HepG2 (cell line): ENCODE measurements at regions not wholly inside any gene's neighbourhood (a gene's known extent, or its start where the extent isn't known, plus 50 kb on each side); places are given as distances from the start of the nearest gene placed in this dataset.
A peak's percentile ranks its signal among the peaks of the same experiment; 100 is the strongest.

Experiments used
- ATAC-seq: fragments of 200-7000 bp; cut with Tn5 transposase; 3 replicates; pipeline ENCODE4 v1.9.1; 2020; ENCODE audit warnings: mild to moderate bottlenecking, moderate library complexity
- BruUV-seq: library from RNA; stranded (reverse); fragments of 400-500 nt; replicated peaks from 2 replicates; lab custom pipeline; 2021; lab: Mats Ljungman, UMichigan
- CTCF ChIA-PET: fragments of 300-600 bp; formaldehyde crosslinking; extraction: SDS; loops from one replicate; lab custom pipeline; 2021; ENCODE audit warnings: low total read pairs, inconsistent platforms, low intra/inter-chr PET ratio; lab: Yijun Ruan, JAX
- POLR2A ChIA-PET: fragments of 350-600 bp; sonication (Branson Sonifier 250); formaldehyde crosslinking; loops from one replicate; lab custom pipeline; 2020; ENCODE audit warnings: antibody characterized with exemption, inconsistent platforms; lab: Yijun Ruan, JAX
- DNase-seq: peaks from one replicate; pipeline ENCODE4 v3.0.0-alpha.2; 2015; ENCODE audit warnings: low spot score
- FAIRE-seq: peaks from 3 replicates; lab custom pipeline; 2011; peaks lifted over from hg19 to GRCh38; lab: Jason Lieb, UNC
- H2AFZ ChIP-seq: one replicate; pipeline ENCODE4 v1.6.1; 2011; ENCODE audit warnings: low read length, inconsistent platforms
- H3K27ac ChIP-seq: fragments of 300-600 bp; 3 replicates; pipeline ENCODE4 v1.8.0; 2011; ENCODE audit warnings: mixed run types, mild to moderate bottlenecking, mixed read lengths, low read length, inconsistent platforms; ENCODE audit not compliant: insufficient read depth; ENCODE audit errors: extremely low read length
- H3K27me3 ChIP-seq, 2 experiments: fragments of 200-600 bp in 1 of 2; 2 replicates in 1 of 2; 3 replicates in 1 of 2; pipeline versions ENCODE4 v1.6.0 to v1.8.0; 2011; ENCODE audit warnings: low read length in 2 of 2, mild to moderate bottlenecking in 2 of 2, moderate library complexity in 2 of 2, inconsistent platforms in 1 of 2; ENCODE audit not compliant: insufficient read depth in 2 of 2, control insufficient read depth in 1 of 2
- H3K36me3 ChIP-seq, 2 experiments: fragments of 200-600 bp in 1 of 2; replicated peaks in 1 of 2; 2 replicates in 1 of 2; 3 replicates in 1 of 2; pipeline versions ENCODE4 v1.5.1 to v1.8.0; 2011; ENCODE audit warnings: low read length in 2 of 2, inconsistent platforms in 1 of 2; ENCODE audit not compliant: insufficient read depth in 2 of 2, control insufficient read depth in 1 of 2
- H3K4me1 ChIP-seq: 2 replicates; pipeline ENCODE4 v1.5.1; 2012; ENCODE audit warnings: low read length, inconsistent platforms; ENCODE audit not compliant: insufficient read depth
- H3K4me2 ChIP-seq: 2 replicates; pipeline ENCODE4 v1.6.0; 2011; ENCODE audit warnings: low read depth, low read length, inconsistent platforms
- H3K4me3 ChIP-seq, 3 experiments: fragments of 200-600 bp in 1 of 3; sonication (generic), shearing (Covaris generic) in 1 of 3; replicated peaks in 1 of 3; 2 replicates each; pipeline ENCODE4 v1.5.1; 2011 to 2016; ENCODE audit warnings: low read length in 3 of 3, inconsistent platforms in 2 of 3, low read depth in 2 of 3, mild to moderate bottlenecking in 2 of 3, control low read depth in 1 of 3, mixed read lengths in 1 of 3; ENCODE audit not compliant: insufficient read depth in 1 of 3
- H3K79me2 ChIP-seq: one replicate; pipeline ENCODE4 v1.6.1; 2011; ENCODE audit warnings: low read length, inconsistent platforms; ENCODE audit not compliant: insufficient read depth
- H3K9ac ChIP-seq: 2 replicates; pipeline ENCODE4 v1.6.0; 2011; ENCODE audit warnings: mild to moderate bottlenecking, low read depth, low read length, inconsistent platforms; ENCODE audit not compliant: insufficient read depth
- H3K9me3 ChIP-seq: 2 replicates; pipeline ENCODE4 v1.5.1; 2012; ENCODE audit warnings: mild to moderate bottlenecking, low read length
- H4K20me1 ChIP-seq: 2 replicates; pipeline ENCODE4 v1.6.0; 2011; ENCODE audit warnings: inconsistent platforms, mild to moderate bottlenecking, low read length, moderate library complexity; ENCODE audit not compliant: insufficient read depth
- ASH2L ChIP-seq: fragments of 300-600, 200-600 bp; sonication (generic); IDR thresholded peaks from 2 replicates; pipeline ENCODE4 v1.7.0; 2017; ENCODE audit warnings: low read depth, mild to moderate bottlenecking, moderate library complexity, mixed read lengths, low read length; ENCODE audit not compliant: insufficient read length
- ZNF281 ChIP-seq: sonication (generic); formaldehyde crosslinking; IDR thresholded peaks from 2 replicates; pipeline ENCODE4 v1.4.0; 2020; ENCODE audit warnings: missing genetic modification reagents, borderline replicate concordance
- ZNF619 ChIP-seq: sonication (generic); formaldehyde crosslinking; IDR thresholded peaks from 2 replicates; pipeline ENCODE4 v1.4.0; 2020; ENCODE audit warnings: mild to moderate bottlenecking, missing genetic modification reagents
- WGBS: methylation state at CpG from one replicate; pipeline ENCODE4 v1.1.6; 2017; ENCODE audit warnings: low lambda C conversion rate; 5-methylcytosine and 5-hydroxymethylcytosine counted together
- in situ Hi-C: cut with HindIII; loops from 2 replicates; pipeline ENCODE4 v1.10.0; 2017; ENCODE audit warnings: low pct_unique_long_range_greater_than_20kb; ENCODE audit not compliant: extremely low pct_ligation_motif_present
- intact Hi-C: fragments of 100-400 bp; cut with micrococcal nuclease; formaldehyde crosslinking; loops from one replicate; pipeline ENCODE4 v1.10.0; 2022; ENCODE audit not compliant: unreplicated experiment

GRCh38 chr15:93332168-93332553 is 243.2 kb upstream of the RGMA start (continued):
- no peak for TF ChIP-seq ASH2L

DNA sequence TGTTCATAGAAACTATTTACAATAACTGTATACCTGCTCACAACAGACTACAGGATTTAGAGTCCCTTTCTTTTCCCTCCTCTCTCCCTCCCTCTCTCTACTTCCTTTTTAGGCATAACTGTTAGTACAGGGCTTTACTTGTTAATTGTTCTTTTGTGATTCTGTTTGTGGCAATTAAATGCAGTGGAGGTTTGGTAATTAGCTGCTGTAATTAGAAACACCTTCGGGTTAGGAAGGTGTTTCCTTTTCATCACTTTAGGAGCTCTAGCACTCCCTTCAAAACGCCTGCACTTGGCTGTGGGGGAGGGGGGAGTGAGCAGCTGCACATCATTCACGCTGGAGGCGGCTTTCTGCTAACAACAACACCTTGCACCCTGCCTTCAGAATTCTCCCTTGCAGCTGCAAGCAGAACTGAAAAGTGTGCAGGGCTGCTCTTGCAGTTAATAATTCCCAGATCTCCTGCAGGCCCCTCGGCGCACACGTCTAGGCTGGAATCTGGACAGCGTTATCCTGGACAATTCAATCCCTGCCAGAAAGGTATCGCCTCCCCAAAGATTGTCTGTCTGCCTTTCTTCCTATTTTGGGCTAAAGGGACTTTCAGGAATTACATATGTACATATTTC is 242.6 kb upstream of the RGMA start:
- Histone ChIP-seq H3K9me3 (no peaks in the 10 kb centered on the region), H3K27me3 (no peaks in the 10 kb centered on the region; a peak in 2 of 5 replicates), H3K4me1 (peaks cover 14% of the 10 kb centered on the region; the same call in 1 of the 2 replicates), H2AFZ (no peak overlapping the region), H3K79me2 (no peaks in the 10 kb centered on the region), H3K36me3 (no peaks in the 10 kb centered on the region), H4K20me1 (no peaks in the 10 kb centered on the region), H3K4me3 (no peak overlapping the region), H3K9ac (no peak overlapping the region), H3K27ac (no peak overlapping the region), H3K4me2 (no peak overlapping the region)
- ChIA-PET CTCF (no interaction called here), POLR2A (no interaction called here)
- intact Hi-C loops (no loop called here), in situ Hi-C loops (loop anchor here (25.0 kb wide), 1 partner anchor 244 kb away; the partner anchor contains the start of gene RGMA)
- ATAC-seq (peak; percentile 65), FAIRE-seq (no peak), DNase-seq (no peak)
- 16% methylated on average over 8 of the region's 9 CpGs for WGBS
- no TSS peak for BruUV-seq
- TF ChIP-seq ZNF619 (CRISPR knock-in tag): no peak
- peak; percentile 12; the same call in 1 of the 2 replicates for TF ChIP-seq ZNF281
